NCI-H1092 treated with DMSO at 0.1 percent for 48 hours (cell line): ENCODE measurements at regions not wholly inside any gene's neighbourhood (a gene's known extent, or its start where the extent isn't known, plus 50 kb on each side); places are given as distances from the start of the nearest gene placed in this dataset.
"Not testable (repeated sequence)": the region's sequence is repeated elsewhere in the genome, so short reads cannot be mapped to it uniquely, and the experiment has no call there.

Experiments used
- DNase-seq: peaks from one replicate; lab custom pipeline; 2025; lab: John Stamatoyannopoulos, UW

GRCh38 chr3:35275768-35276167, 363.6 kb upstream of the ARPP21 start:
- DNase-seq: no peak

- no peak for DNase-seq
Measured at GRCh38 chr3:35276568-35276967, 362.8 kb upstream of the ARPP21 start.

GRCh38 chr3:35291471-35292236, 347.7 kb upstream of the ARPP21 start:
- no peak for DNase-seq

- DNase-seq: no peak
Measured at GRCh38 chr3:35292568-35292967, 346.8 kb upstream of the ARPP21 start.

GRCh38 chr3:35295906-35296305, 343.4 kb upstream of the ARPP21 start:
- DNase-seq: no peak

- no peak for DNase-seq
Measured at GRCh38 chr3:35296533-35296932, 342.8 kb upstream of the ARPP21 start.

- DNase-seq: not testable (repeated sequence)
Measured at GRCh38 chr3:35296944-35297343, 342.4 kb upstream of the ARPP21 start.

- no peak for DNase-seq
Measured at GRCh38 chr3:35305406-35305805, 333.9 kb upstream of the ARPP21 start.

- DNase-seq: no peak
Measured at GRCh38 chr3:35307296-35307695, 332.0 kb upstream of the ARPP21 start.

GRCh38 chr3:35316841-35317240, 322.5 kb upstream of the ARPP21 start:
- not testable (repeated sequence) for DNase-seq

GRCh38 chr3:35320646-35321407, 318.5 kb upstream of the ARPP21 start:
- no peak for DNase-seq

- no peak for DNase-seq
Measured at GRCh38 chr3:35322070-35322469, 317.3 kb upstream of the ARPP21 start.

GRCh38 chr3:35335703-35336102, 303.6 kb upstream of the ARPP21 start:
- DNase-seq: no peak

- no peak for DNase-seq
Measured at GRCh38 chr3:35336601-35337000, 302.7 kb upstream of the ARPP21 start.

- no peak for DNase-seq
Measured at GRCh38 chr3:35338186-35338585, 301.1 kb upstream of the ARPP21 start.

GRCh38 chr3:35380196-35380595, 259.1 kb upstream of the ARPP21 start:
- no peak for DNase-seq

- DNase-seq: no peak
Measured at GRCh38 chr3:35383216-35383615, 256.1 kb upstream of the ARPP21 start.

- peak; percentile 8 for DNase-seq
Measured at GRCh38 chr3:35383719-35384555, 255.4 kb upstream of the ARPP21 start.

GRCh38 chr3:35385271-35385670, 254.1 kb upstream of the ARPP21 start:
- DNase-seq: no peak

GRCh38 chr3:35389907-35390306, 249.4 kb upstream of the ARPP21 start:
- DNase-seq: no peak

- no peak for DNase-seq
Measured at GRCh38 chr3:35392187-35392586, 247.1 kb upstream of the ARPP21 start.
